Activated naive CD8-positive, alpha-beta T cell treated with anti-CD3 and anti-CD28 coated beads, Interleukin-2, amount 10 ng/mL, durations not matched to agents 7 days and 5 days (primary cell): ENCODE measurements at regions not wholly inside any gene's neighbourhood (a gene's known extent, or its start where the extent isn't known, plus 50 kb on each side); places are given as distances from the start of the nearest gene placed in this dataset.
"Not testable (repeated sequence)": the region's sequence is repeated elsewhere in the genome, so short reads cannot be mapped to it uniquely, and the experiment has no call there.

Source experiments
- ATAC-seq: fragments of 150-1000 bp; cut with Tn5 transposase; one replicate; pipeline ENCODE4 v1.10.0; 2021; ENCODE audit warnings: low read depth, moderate library complexity
- POLR2A ChIA-PET: fragments of 350-600 bp; sonication (Branson Sonifier 250); formaldehyde crosslinking; loops from one replicate; lab custom pipeline; 2021; ENCODE audit warnings: antibody characterized with exemption; lab: Charles Lee
- DNase-seq: peaks from one replicate; pipeline ENCODE4 v3.0.0; 2021
- H3K27ac Mint-ChIP-seq: one replicate; pipeline ENCODE4 v1.8.0; 2022; ENCODE audit warnings: mild to moderate bottlenecking, mixed read lengths
- H3K27me3 Mint-ChIP-seq: one replicate; pipeline ENCODE4 v1.8.0; 2022; ENCODE audit warnings: mild to moderate bottlenecking, moderate library complexity, mixed read lengths
- H3K36me3 Mint-ChIP-seq: one replicate; pipeline ENCODE4 v1.8.0; 2021; ENCODE audit warnings: mild to moderate bottlenecking, mixed read lengths
- H3K4me1 Mint-ChIP-seq: one replicate; pipeline ENCODE4 v1.8.0; 2021; ENCODE audit warnings: mixed read lengths
- H3K4me3 Mint-ChIP-seq: one replicate; pipeline ENCODE4 v1.8.0; 2022; ENCODE audit warnings: mild to moderate bottlenecking, moderate library complexity, mixed read lengths
- H3K9me3 Mint-ChIP-seq: one replicate; pipeline ENCODE4 v1.8.0; 2021; ENCODE audit warnings: mixed read lengths

- H3K4me3 Mint-ChIP-seq, ATAC-seq, H3K27me3 Mint-ChIP-seq, DNase-seq, H3K27ac Mint-ChIP-seq, H3K9me3 Mint-ChIP-seq, H3K36me3 Mint-ChIP-seq, POLR2A ChIA-PET, H3K4me1 Mint-ChIP-seq: not testable (repeated sequence)
Observed at GRCh38 chrX:67213686-67214085, 330.1 kb upstream of the AR start.

- ATAC-seq (no peak), DNase-seq (no peak)
- H3K4me1 Mint-ChIP-seq: no peaks in the 10 kb centered on the region
- POLR2A ChIA-PET: no interaction called here
- H3K9me3 Mint-ChIP-seq: no peaks in the 10 kb centered on the region
- H3K4me3 Mint-ChIP-seq: no peak overlapping the region
- no peaks in the 10 kb centered on the region for H3K36me3 Mint-ChIP-seq
- no peaks in the 10 kb centered on the region for H3K27me3 Mint-ChIP-seq
- H3K27ac Mint-ChIP-seq: no peak overlapping the region
Observed at GRCh38 chrX:67207912-67208311, 335.9 kb upstream of the AR start.

- no peak for ATAC-seq
- Mint-ChIP-seq H3K4me3 (no peak overlapping the region), H3K36me3 (no peaks in the 10 kb centered on the region), H3K9me3 (no peaks in the 10 kb centered on the region), H3K27me3 (no peaks in the 10 kb centered on the region), H3K27ac (no peak overlapping the region), H3K4me1 (no peaks in the 10 kb centered on the region)
- DNase-seq: no peak
- POLR2A ChIA-PET: no interaction called here
Observed at GRCh38 chrX:67159437-67159836, 384.4 kb upstream of the AR start.

- Mint-ChIP-seq H3K4me3 (no peak overlapping the region), H3K9me3 (no peaks in the 10 kb centered on the region), H3K27me3 (no peaks in the 10 kb centered on the region), H3K36me3 (no peaks in the 10 kb centered on the region), H3K27ac (no peak overlapping the region), H3K4me1 (no peaks in the 10 kb centered on the region)
- no peak for ATAC-seq
- POLR2A ChIA-PET: no interaction called here
- no peak for DNase-seq
Observed at GRCh38 chrX:67114635-67115034, 429.2 kb upstream of the AR start.

GRCh38 chrX:67105758-67106116 lies 438.1 kb upstream of the AR start:
- no peak for ATAC-seq
- no peak for DNase-seq
- H3K27me3 Mint-ChIP-seq: no peaks in the 10 kb centered on the region
- POLR2A ChIA-PET: no interaction called here
- H3K4me1 Mint-ChIP-seq: no peaks in the 10 kb centered on the region
- no peak overlapping the region for H3K27ac Mint-ChIP-seq
- H3K4me3 Mint-ChIP-seq: no peak overlapping the region
- H3K9me3 Mint-ChIP-seq: peaks cover 2% of the 10 kb centered on the region
- no peaks in the 10 kb centered on the region for H3K36me3 Mint-ChIP-seq

- Mint-ChIP-seq H3K9me3 (peaks cover 2% of the 10 kb centered on the region), H3K36me3 (no peaks in the 10 kb centered on the region), H3K4me3 (no peak overlapping the region), H3K27ac (no peak overlapping the region), H3K27me3 (no peaks in the 10 kb centered on the region), H3K4me1 (no peaks in the 10 kb centered on the region)
- DNase-seq (no peak), ATAC-seq (no peak)
- POLR2A ChIA-PET: no interaction called here
Observed at GRCh38 chrX:67104982-67105757, 438.7 kb upstream of the AR start.

- Mint-ChIP-seq H3K27me3 (no peaks in the 10 kb centered on the region), H3K4me1 (no peaks in the 10 kb centered on the region), H3K27ac (no peak overlapping the region), H3K36me3 (no peaks in the 10 kb centered on the region), H3K4me3 (no peak overlapping the region), H3K9me3 (peaks cover 2% of the 10 kb centered on the region)
- ATAC-seq (no peak), DNase-seq (no peak)
- POLR2A ChIA-PET: no interaction called here
Observed at GRCh38 chrX:67100031-67100884, 443.6 kb upstream of the AR start.

- no peak overlapping the region for H3K4me3 Mint-ChIP-seq
- H3K36me3 Mint-ChIP-seq: no peaks in the 10 kb centered on the region
- no peak for DNase-seq
- no peak for ATAC-seq
- H3K27ac Mint-ChIP-seq: no peak overlapping the region
- no peaks in the 10 kb centered on the region for H3K27me3 Mint-ChIP-seq
- no peaks in the 10 kb centered on the region for H3K4me1 Mint-ChIP-seq
- H3K9me3 Mint-ChIP-seq: peaks cover 2% of the 10 kb centered on the region
- POLR2A ChIA-PET: no interaction called here
Observed at GRCh38 chrX:67094061-67094460, 449.8 kb upstream of the AR start.

GRCh38 chrX:67050760-67051159 lies 411.9 kb upstream of the EDA2R start:
- no peaks in the 10 kb centered on the region for H3K9me3 Mint-ChIP-seq

GRCh38 chrX:67044866-67045265 lies 406.0 kb upstream of the EDA2R start:
- POLR2A ChIA-PET: no interaction called here
- no peaks in the 10 kb centered on the region for H3K9me3 Mint-ChIP-seq
- H3K4me1 Mint-ChIP-seq: no peaks in the 10 kb centered on the region
- no peaks in the 10 kb centered on the region for H3K36me3 Mint-ChIP-seq
- no peak overlapping the region for H3K27ac Mint-ChIP-seq
- H3K4me3 Mint-ChIP-seq: no peak overlapping the region
- DNase-seq (no peak), ATAC-seq (no peak)
- no peaks in the 10 kb centered on the region for H3K27me3 Mint-ChIP-seq

More at GRCh38 chrX:67050760-67051159, 411.9 kb upstream of the EDA2R start:
- POLR2A ChIA-PET: no interaction called here
- Mint-ChIP-seq H3K27me3 (no peaks in the 10 kb centered on the region), H3K4me3 (no peak overlapping the region), H3K27ac (no peak overlapping the region), H3K4me1 (no peaks in the 10 kb centered on the region), H3K36me3 (no peaks in the 10 kb centered on the region)
- no peak for ATAC-seq
- DNase-seq: no peak

- H3K4me1 Mint-ChIP-seq: no peaks in the 10 kb centered on the region
- ATAC-seq (no peak), DNase-seq (no peak)
- no peaks in the 10 kb centered on the region for H3K36me3 Mint-ChIP-seq
- H3K9me3 Mint-ChIP-seq: no peaks in the 10 kb centered on the region
- no peaks in the 10 kb centered on the region for H3K27me3 Mint-ChIP-seq
- POLR2A ChIA-PET: no interaction called here
- H3K27ac Mint-ChIP-seq: no peak overlapping the region
- no peak overlapping the region for H3K4me3 Mint-ChIP-seq
Observed at GRCh38 chrX:67044029-67044653, 405.3 kb upstream of the EDA2R start.

- DNase-seq: no peak
- Mint-ChIP-seq H3K27me3 (peaks cover 1% of the 10 kb centered on the region), H3K4me1 (no peaks in the 10 kb centered on the region), H3K27ac (no peak overlapping the region), H3K9me3 (no peaks in the 10 kb centered on the region), H3K36me3 (no peaks in the 10 kb centered on the region), H3K4me3 (no peak overlapping the region)
- POLR2A ChIA-PET: no interaction called here
- no peak for ATAC-seq
Observed at GRCh38 chrX:67004451-67004850, 365.6 kb upstream of the EDA2R start.

- no peaks in the 10 kb centered on the region for H3K9me3 Mint-ChIP-seq
- no peaks in the 10 kb centered on the region for H3K36me3 Mint-ChIP-seq
- no peak for ATAC-seq
Observed at GRCh38 chrX:66994729-66995128, 355.9 kb upstream of the EDA2R start.

GRCh38 chrX:66992077-66992476 lies 353.2 kb upstream of the EDA2R start:
- H3K4me3 Mint-ChIP-seq, H3K9me3 Mint-ChIP-seq, ATAC-seq, DNase-seq, H3K4me1 Mint-ChIP-seq, H3K27me3 Mint-ChIP-seq, H3K36me3 Mint-ChIP-seq, H3K27ac Mint-ChIP-seq, POLR2A ChIA-PET: not testable (repeated sequence)

More at GRCh38 chrX:66994729-66995128, 355.9 kb upstream of the EDA2R start:
- H3K4me3 Mint-ChIP-seq: no peak overlapping the region
- no peak overlapping the region for H3K27ac Mint-ChIP-seq
- POLR2A ChIA-PET: no interaction called here
- no peak for DNase-seq
- H3K4me1 Mint-ChIP-seq: no peaks in the 10 kb centered on the region
- no peaks in the 10 kb centered on the region for H3K27me3 Mint-ChIP-seq
